ENCODE measurements at regions not wholly inside any gene's neighbourhood (a gene's known extent, or its start where the extent isn't known, plus 50 kb on each side); places are given as distances from the start of the nearest gene placed in this dataset.

DNA sequence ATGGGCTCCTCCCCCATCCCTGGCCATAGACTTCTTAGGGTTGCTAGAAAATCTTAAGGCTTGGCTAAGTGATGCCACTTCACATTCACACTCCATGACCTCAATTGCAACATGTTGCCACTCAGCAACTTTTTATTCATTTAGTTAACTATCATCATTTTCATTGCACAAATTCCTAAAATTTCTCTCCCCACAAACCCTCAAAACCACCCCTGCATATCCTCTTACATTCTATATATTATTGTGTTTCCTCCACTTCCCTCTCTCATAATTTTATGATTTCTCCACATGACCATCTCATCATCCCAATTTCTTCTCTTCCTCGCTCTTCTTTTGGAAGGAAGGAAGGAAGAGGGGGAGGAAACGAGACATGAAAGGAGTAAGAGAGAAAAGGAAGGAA is 436.0 kb downstream of the HACE1 start:
- H3K4me3 Mint-ChIP-seq: no peak overlapping the region
- POLR2A ChIA-PET: no interaction called here
- H3K36me3 Mint-ChIP-seq: peaks cover 3% of the 10 kb centered on the region; the same call in 1 of the 2 replicates
- no peak overlapping the region for H3K27ac Mint-ChIP-seq
- DNase-seq (ENCODE audit: low spot score): no peak
- peaks cover 3% of the 10 kb centered on the region for H3K4me1 Mint-ChIP-seq
- TF ChIP-seq IRF1 (CRISPR knock-in tag; IDR thresholded peaks at IDR 0.05) (no peak), ZNF423 (CRISPR knock-in tag; IDR thresholded peaks at IDR 0.05) (no peak), ZBTB21 (CRISPR knock-in tag; IDR thresholded peaks at IDR 0.05; ENCODE audit: borderline replicate concordance) (no peak), MAX (CRISPR knock-in tag; IDR thresholded peaks at IDR 0.05) (no peak), MXD4 (CRISPR knock-in tag; IDR thresholded peaks at IDR 0.05; ENCODE audit: borderline replicate concordance) (no peak), JAZF1 (CRISPR knock-in tag; IDR thresholded peaks at IDR 0.05) (no peak), NR1H2 (CRISPR knock-in tag; IDR thresholded peaks at IDR 0.05) (no peak), ATF6 (CRISPR knock-in tag; IDR thresholded peaks at IDR 0.05) (no peak), AR (CRISPR knock-in tag; IDR thresholded peaks at IDR 0.05) (no peak), ESRRA (CRISPR knock-in tag; IDR thresholded peaks at IDR 0.05; ENCODE audit: borderline replicate concordance) (no peak), NFE2L1 (CRISPR knock-in tag; IDR thresholded peaks at IDR 0.05) (no peak), PRRX2 (CRISPR knock-in tag; IDR thresholded peaks at IDR 0.05) (no peak)
- TF ChIP-seq, protein P1, sequence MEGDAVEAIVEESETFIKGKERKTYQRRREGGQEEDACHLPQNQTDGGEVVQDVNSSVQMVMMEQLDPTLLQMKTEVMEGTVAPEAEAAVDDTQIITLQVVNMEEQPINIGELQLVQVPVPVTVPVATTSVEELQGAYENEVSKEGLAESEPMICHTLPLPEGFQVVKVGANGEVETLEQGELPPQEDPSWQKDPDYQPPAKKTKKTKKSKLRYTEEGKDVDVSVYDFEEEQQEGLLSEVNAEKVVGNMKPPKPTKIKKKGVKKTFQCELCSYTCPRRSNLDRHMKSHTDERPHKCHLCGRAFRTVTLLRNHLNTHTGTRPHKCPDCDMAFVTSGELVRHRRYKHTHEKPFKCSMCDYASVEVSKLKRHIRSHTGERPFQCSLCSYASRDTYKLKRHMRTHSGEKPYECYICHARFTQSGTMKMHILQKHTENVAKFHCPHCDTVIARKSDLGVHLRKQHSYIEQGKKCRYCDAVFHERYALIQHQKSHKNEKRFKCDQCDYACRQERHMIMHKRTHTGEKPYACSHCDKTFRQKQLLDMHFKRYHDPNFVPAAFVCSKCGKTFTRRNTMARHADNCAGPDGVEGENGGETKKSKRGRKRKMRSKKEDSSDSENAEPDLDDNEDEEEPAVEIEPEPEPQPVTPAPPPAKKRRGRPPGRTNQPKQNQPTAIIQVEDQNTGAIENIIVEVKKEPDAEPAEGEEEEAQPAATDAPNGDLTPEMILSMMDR (IDR thresholded peaks at IDR 0.05): no peak
- TF ChIP-seq, protein P2, sequence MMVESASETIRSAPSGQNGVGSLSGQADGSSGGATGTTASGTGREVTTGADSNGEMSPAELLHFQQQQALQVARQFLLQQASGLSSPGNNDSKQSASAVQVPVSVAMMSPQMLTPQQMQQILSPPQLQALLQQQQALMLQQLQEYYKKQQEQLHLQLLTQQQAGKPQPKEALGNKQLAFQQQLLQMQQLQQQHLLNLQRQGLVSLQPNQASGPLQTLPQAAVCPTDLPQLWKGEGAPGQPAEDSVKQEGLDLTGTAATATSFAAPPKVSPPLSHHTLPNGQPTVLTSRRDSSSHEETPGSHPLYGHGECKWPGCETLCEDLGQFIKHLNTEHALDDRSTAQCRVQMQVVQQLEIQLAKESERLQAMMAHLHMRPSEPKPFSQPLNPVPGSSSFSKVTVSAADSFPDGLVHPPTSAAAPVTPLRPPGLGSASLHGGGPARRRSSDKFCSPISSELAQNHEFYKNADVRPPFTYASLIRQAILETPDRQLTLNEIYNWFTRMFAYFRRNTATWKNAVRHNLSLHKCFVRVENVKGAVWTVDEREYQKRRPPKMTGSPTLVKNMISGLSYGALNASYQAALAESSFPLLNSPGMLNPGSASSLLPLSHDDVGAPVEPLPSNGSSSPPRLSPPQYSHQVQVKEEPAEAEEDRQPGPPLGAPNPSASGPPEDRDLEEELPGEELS (CRISPR knock-in tag; IDR thresholded peaks at IDR 0.05): no peak
- TF ChIP-seq, protein P3, sequence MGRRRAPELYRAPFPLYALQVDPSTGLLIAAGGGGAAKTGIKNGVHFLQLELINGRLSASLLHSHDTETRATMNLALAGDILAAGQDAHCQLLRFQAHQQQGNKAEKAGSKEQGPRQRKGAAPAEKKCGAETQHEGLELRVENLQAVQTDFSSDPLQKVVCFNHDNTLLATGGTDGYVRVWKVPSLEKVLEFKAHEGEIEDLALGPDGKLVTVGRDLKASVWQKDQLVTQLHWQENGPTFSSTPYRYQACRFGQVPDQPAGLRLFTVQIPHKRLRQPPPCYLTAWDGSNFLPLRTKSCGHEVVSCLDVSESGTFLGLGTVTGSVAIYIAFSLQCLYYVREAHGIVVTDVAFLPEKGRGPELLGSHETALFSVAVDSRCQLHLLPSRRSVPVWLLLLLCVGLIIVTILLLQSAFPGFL (CRISPR knock-in tag; IDR thresholded peaks at IDR 0.05; ENCODE audit: borderline replicate concordance): no peak
- TF ChIP-seq, protein P4, sequence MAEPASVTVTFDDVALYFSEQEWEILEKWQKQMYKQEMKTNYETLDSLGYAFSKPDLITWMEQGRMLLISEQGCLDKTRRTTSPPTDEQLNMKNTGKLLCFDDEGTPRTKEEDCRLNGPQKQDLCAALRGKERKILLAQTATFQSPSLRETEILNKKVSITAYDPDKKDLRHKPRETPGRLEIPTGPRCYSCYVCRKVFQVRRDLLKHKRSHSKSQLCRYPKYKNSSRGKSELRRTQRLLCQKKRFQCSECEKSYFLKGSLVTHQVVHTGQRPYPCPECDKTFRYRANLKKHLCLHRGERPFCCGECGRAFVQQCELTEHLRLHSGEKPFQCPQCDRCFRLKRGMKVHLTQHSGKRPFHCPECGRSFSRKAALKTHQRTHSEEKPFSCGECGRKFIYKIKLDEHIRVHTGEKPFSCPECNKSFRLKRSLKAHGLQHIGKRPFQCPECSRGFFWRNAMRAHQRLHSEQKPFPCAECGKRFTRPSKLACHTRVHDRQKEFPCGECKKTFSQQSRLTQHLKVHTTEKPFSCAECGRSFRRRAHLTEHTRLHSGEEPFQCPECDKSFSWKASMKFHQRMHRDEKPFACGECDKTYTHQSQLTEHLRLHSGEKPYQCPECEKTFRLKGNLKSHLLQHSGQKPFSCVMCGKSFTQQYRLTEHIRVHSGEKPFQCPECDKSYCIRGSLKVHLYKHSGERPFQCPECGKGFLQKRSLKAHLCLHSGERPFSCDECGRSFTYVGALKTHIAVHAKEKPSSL (CRISPR knock-in tag; conservative IDR thresholded peaks at IDR 0.05): no peak
- TF ChIP-seq, protein P5, sequence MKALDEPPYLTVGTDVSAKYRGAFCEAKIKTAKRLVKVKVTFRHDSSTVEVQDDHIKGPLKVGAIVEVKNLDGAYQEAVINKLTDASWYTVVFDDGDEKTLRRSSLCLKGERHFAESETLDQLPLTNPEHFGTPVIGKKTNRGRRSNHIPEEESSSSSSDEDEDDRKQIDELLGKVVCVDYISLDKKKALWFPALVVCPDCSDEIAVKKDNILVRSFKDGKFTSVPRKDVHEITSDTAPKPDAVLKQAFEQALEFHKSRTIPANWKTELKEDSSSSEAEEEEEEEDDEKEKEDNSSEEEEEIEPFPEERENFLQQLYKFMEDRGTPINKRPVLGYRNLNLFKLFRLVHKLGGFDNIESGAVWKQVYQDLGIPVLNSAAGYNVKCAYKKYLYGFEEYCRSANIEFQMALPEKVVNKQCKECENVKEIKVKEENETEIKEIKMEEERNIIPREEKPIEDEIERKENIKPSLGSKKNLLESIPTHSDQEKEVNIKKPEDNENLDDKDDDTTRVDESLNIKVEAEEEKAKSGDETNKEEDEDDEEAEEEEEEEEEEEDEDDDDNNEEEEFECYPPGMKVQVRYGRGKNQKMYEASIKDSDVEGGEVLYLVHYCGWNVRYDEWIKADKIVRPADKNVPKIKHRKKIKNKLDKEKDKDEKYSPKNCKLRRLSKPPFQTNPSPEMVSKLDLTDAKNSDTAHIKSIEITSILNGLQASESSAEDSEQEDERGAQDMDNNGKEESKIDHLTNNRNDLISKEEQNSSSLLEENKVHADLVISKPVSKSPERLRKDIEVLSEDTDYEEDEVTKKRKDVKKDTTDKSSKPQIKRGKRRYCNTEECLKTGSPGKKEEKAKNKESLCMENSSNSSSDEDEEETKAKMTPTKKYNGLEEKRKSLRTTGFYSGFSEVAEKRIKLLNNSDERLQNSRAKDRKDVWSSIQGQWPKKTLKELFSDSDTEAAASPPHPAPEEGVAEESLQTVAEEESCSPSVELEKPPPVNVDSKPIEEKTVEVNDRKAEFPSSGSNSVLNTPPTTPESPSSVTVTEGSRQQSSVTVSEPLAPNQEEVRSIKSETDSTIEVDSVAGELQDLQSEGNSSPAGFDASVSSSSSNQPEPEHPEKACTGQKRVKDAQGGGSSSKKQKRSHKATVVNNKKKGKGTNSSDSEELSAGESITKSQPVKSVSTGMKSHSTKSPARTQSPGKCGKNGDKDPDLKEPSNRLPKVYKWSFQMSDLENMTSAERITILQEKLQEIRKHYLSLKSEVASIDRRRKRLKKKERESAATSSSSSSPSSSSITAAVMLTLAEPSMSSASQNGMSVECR (CRISPR knock-in tag; IDR thresholded peaks at IDR 0.05; ENCODE audit: borderline replicate concordance): no peak
- CTCF ChIA-PET: no interaction called here
- H3K9me3 Mint-ChIP-seq: peaks cover 9% of the 10 kb centered on the region
- H3K27me3 Mint-ChIP-seq (ENCODE audit: low read depth): no peaks in the 10 kb centered on the region
- ATAC-seq: no peak

All from WTC11 (cell line).